ENCODE measurements at regions not wholly inside any gene's neighbourhood (a gene's known extent, or its start where the extent isn't known, plus 50 kb on each side); places are given as distances from the start of the nearest gene placed in this dataset.

- Histone ChIP-seq H3K36me3 (no peaks in the 10 kb centered on the region), H3K4me3 (no peak overlapping the region), H3K9me3 (no peaks in the 10 kb centered on the region), H3K4me1 (peaks cover under 1% of the 10 kb centered on the region), H3K27me3 (no peaks in the 10 kb centered on the region), H3K27ac (no peak overlapping the region)
- DNase-seq (ENCODE audit: low spot score in 2 of 2) = no peak
- no peak for TF ChIP-seq POLR2A (IDR thresholded peaks at IDR 0.05)
- TF ChIP-seq CTCF (IDR thresholded peaks at IDR 0.05) = no peak
- no peak for TF ChIP-seq POLR2AphosphoS5 (IDR thresholded peaks at IDR 0.05)
- TF ChIP-seq EP300 (IDR thresholded peaks at IDR 0.05) = no peak
- 97% methylated on average over 3 of the region's 3 CpGs for WGBS
Measured at GRCh38 chr13:30827578-30827925, 78.5 kb upstream of the MEDAG start.

- H3K27ac ChIP-seq = no peak overlapping the region
- 86% methylated on average over 2 of the region's 2 CpGs for WGBS
- H3K9me3 ChIP-seq = no peaks in the 10 kb centered on the region
- H3K4me3 ChIP-seq = no peak overlapping the region
- H3K4me1 ChIP-seq = peaks cover 15% of the 10 kb centered on the region
- H3K36me3 ChIP-seq = no peaks in the 10 kb centered on the region
- no peak for TF ChIP-seq EP300 (IDR thresholded peaks at IDR 0.05)
- TF ChIP-seq POLR2A (IDR thresholded peaks at IDR 0.05) = no peak
- no peak for TF ChIP-seq POLR2AphosphoS5 (IDR thresholded peaks at IDR 0.05)
- no peak for TF ChIP-seq CTCF (IDR thresholded peaks at IDR 0.05)
- no peaks in the 10 kb centered on the region for H3K27me3 ChIP-seq
- DNase-seq (ENCODE audit: low spot score in 2 of 2) = no peak
Measured at GRCh38 chr13:30829145-30829832, 76.8 kb upstream of the MEDAG start.

- WGBS = 79% methylated on average over 10 of the region's 10 CpGs
- TF ChIP-seq EP300 (IDR thresholded peaks at IDR 0.05) (no peak), POLR2AphosphoS5 (IDR thresholded peaks at IDR 0.05) (no peak), POLR2A (IDR thresholded peaks at IDR 0.05) (no peak), CTCF (IDR thresholded peaks at IDR 0.05) (no peak)
- DNase-seq (ENCODE audit: low spot score in 2 of 2) = no peak
- Histone ChIP-seq H3K36me3 (no peaks in the 10 kb centered on the region), H3K4me1 (peaks cover 16% of the 10 kb centered on the region), H3K27me3 (no peaks in the 10 kb centered on the region), H3K9me3 (no peaks in the 10 kb centered on the region), H3K27ac (no peak overlapping the region), H3K4me3 (no peak overlapping the region)
Measured at GRCh38 chr13:30829833-30830637, 76.0 kb upstream of the MEDAG start.

GRCh38 chr13:30830638-30830965 lies 75.5 kb upstream of the MEDAG start:
- Histone ChIP-seq H3K4me3 (no peak overlapping the region), H3K4me1 (peaks cover 16% of the 10 kb centered on the region), H3K27ac (no peak overlapping the region), H3K9me3 (no peaks in the 10 kb centered on the region), H3K27me3 (no peaks in the 10 kb centered on the region), H3K36me3 (no peaks in the 10 kb centered on the region)
- no peak for DNase-seq (ENCODE audit: low spot score in 2 of 2)
- TF ChIP-seq EP300 (IDR thresholded peaks at IDR 0.05) (no peak), POLR2AphosphoS5 (IDR thresholded peaks at IDR 0.05) (no peak), POLR2A (IDR thresholded peaks at IDR 0.05) (no peak), CTCF (IDR thresholded peaks at IDR 0.05) (no peak)
- 83% methylated on average over 1 of the region's 1 CpG for WGBS

- Histone ChIP-seq H3K27ac (no peak overlapping the region), H3K4me3 (no peak overlapping the region), H3K4me1 (peaks cover 16% of the 10 kb centered on the region), H3K27me3 (no peaks in the 10 kb centered on the region), H3K9me3 (no peaks in the 10 kb centered on the region), H3K36me3 (no peaks in the 10 kb centered on the region)
- no peak for DNase-seq (ENCODE audit: low spot score in 2 of 2)
- 87% methylated on average over 4 of the region's 4 CpGs for WGBS
- TF ChIP-seq CTCF (IDR thresholded peaks at IDR 0.05) (no peak), POLR2A (IDR thresholded peaks at IDR 0.05) (no peak), EP300 (IDR thresholded peaks at IDR 0.05) (no peak), POLR2AphosphoS5 (IDR thresholded peaks at IDR 0.05) (no peak)
Measured at GRCh38 chr13:30831515-30831914, 74.6 kb upstream of the MEDAG start.
